ENCODE measurements at regions not wholly inside any gene's neighbourhood (a gene's known extent, or its start where the extent isn't known, plus 50 kb on each side); places are given as distances from the start of the nearest gene placed in this dataset.

DNA sequence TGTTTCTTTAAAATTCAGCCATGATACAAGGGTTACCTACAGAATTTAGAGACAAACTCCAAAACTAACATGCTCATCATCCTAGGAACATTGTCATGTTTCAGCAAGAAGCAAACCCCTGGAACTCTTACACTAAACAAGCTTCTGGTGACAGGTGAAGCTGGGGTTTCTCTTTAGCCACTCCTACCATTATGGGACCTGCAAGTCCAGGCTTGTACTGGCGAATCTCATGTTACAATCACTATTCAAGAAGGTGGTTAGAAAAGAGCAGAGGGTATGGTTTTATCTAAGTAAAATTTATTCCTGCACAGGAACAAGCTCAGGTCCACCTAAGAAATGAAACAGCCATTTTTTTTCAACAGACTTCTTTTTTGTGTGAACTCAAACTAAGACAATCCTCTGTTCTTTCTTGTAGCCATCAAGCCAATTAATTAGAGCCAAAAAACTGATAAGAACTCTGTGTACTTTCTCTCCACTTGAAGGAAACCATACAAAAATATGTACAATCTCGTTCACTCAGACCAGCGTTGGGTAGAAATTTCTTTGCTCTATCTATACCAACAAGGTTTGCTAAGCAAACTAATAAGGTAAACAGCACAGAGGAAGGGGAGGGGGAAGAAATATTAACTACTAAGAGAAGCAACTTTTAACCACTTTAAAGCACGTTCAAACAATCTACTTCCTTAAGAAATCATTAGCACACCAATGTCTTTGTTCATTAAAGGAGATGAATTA is 63.3 kb upstream of the NEDD4L start:
- no peak for TF ChIP-seq ZFX (IDR thresholded peaks at IDR 0.05; ENCODE audit: borderline replicate concordance)
- TF ChIP-seq, protein P1, sequence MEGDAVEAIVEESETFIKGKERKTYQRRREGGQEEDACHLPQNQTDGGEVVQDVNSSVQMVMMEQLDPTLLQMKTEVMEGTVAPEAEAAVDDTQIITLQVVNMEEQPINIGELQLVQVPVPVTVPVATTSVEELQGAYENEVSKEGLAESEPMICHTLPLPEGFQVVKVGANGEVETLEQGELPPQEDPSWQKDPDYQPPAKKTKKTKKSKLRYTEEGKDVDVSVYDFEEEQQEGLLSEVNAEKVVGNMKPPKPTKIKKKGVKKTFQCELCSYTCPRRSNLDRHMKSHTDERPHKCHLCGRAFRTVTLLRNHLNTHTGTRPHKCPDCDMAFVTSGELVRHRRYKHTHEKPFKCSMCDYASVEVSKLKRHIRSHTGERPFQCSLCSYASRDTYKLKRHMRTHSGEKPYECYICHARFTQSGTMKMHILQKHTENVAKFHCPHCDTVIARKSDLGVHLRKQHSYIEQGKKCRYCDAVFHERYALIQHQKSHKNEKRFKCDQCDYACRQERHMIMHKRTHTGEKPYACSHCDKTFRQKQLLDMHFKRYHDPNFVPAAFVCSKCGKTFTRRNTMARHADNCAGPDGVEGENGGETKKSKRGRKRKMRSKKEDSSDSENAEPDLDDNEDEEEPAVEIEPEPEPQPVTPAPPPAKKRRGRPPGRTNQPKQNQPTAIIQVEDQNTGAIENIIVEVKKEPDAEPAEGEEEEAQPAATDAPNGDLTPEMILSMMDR (IDR thresholded peaks at IDR 0.05): no peak
- H3K27ac ChIP-seq: peak overlapping the region; percentile 55

DNA sequence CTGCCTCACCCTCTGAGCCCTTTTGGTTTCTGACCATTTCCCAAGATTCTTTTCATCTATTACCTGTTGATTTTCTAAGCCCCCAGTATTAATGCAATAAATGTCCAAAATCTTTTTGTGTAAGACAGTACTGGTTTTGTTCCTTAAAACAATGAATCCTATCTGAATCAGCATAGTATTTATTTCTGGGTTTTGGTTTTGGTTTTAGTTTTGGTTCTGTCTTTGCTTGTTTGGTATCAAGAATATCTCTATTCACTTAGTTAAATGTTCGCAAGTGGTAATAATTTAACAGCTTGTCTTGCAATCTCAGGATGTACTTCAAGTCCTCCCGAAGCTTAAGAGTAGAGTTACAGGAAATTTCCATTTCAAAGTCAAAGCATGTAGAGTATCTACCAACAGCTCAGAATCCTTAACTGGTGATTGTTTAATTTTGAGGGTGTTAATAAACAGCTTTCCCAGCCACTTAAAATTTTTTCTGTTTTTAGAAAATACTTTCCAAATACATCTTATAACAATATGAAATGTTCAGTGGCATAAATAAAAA is 67.7 kb upstream of the NEDD4L start:
- no peak for TF ChIP-seq ZFX (IDR thresholded peaks at IDR 0.05; ENCODE audit: borderline replicate concordance)
- TF ChIP-seq, protein P1 (IDR thresholded peaks at IDR 0.05): no peak
- H3K27ac ChIP-seq: no peak overlapping the region

DNA sequence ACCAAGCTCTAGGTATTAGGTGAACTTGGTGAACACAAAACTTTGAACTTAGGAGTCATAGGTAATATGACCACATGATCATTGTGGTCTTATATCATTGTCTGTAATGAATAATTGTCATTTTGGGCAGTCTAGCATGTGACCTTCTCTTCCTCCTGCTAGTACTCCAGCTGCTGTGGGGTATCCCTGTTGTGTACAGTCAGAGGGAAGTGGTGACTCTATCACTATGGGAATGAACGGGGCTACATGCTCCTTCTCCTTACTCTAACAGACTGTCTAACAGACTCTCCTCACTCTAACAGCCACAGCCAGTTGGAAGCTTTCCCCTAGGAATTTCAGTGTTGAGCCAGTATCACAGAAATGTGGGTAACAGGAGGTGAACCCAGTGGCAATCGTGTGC is 68.2 kb upstream of the NEDD4L start:
- H3K27ac ChIP-seq: no peak overlapping the region
- TF ChIP-seq, protein P1 (IDR thresholded peaks at IDR 0.05): no peak
- TF ChIP-seq ZFX (IDR thresholded peaks at IDR 0.05; ENCODE audit: borderline replicate concordance): no peak

DNA sequence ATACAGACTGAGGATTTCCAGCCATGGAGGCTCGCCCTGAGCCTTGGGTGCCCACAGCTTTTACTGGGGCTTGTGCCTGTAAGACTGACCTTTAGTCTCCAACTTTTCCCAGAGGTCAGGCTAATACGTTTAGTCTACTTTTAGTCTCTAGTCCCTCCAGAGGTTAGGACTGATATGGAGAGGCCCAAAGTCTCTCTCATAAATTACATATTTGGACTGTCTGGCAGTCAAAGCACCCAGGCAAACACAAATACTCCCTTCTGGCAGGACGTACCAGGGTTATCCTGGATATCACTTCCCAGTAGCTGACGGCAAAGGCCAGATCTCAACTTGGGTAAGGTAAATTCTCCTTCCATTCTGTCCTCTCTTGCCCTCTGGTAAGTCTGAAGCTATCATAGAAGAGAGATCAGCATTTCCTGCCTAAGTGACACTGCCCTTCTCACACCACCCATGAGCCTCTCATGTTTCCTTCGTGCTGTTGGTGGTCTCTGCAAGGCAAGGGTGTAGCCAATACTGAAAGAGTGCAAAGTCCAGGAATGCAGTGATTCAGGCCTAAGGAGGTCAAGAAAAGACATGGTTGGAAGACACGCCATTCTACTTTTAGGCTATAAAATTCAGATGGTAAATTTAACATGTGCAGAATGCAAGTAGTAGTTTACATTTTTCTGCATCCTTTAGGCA is 69.3 kb upstream of the NEDD4L start:
- TF ChIP-seq, protein P1 (IDR thresholded peaks at IDR 0.05): no peak
- no peak for TF ChIP-seq ZFX (IDR thresholded peaks at IDR 0.05; ENCODE audit: borderline replicate concordance)
- H3K27ac ChIP-seq: no peak overlapping the region

DNA sequence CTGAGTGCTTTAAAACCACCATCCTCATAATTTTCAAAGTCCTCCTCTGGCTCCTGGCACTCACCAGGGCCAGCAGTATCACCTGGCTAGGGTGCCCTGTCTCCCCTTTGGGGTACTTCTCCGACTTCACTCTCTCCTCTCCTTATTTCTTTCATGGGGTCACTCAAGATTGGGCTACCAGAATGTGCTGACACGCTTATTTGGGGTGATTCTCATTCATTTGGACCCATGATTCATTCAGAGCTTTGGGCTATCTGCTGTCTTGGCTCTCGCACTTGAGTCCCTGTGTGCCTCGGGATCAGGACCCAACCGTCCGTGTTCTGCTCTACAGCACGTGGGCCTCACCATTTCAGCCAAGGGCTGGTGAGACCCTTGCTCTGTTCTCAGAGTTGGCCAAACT is 70.1 kb upstream of the NEDD4L start:
- no peak overlapping the region for H3K27ac ChIP-seq
- no peak for TF ChIP-seq ZFX (IDR thresholded peaks at IDR 0.05; ENCODE audit: borderline replicate concordance)
- TF ChIP-seq, protein P1 (IDR thresholded peaks at IDR 0.05): no peak

DNA sequence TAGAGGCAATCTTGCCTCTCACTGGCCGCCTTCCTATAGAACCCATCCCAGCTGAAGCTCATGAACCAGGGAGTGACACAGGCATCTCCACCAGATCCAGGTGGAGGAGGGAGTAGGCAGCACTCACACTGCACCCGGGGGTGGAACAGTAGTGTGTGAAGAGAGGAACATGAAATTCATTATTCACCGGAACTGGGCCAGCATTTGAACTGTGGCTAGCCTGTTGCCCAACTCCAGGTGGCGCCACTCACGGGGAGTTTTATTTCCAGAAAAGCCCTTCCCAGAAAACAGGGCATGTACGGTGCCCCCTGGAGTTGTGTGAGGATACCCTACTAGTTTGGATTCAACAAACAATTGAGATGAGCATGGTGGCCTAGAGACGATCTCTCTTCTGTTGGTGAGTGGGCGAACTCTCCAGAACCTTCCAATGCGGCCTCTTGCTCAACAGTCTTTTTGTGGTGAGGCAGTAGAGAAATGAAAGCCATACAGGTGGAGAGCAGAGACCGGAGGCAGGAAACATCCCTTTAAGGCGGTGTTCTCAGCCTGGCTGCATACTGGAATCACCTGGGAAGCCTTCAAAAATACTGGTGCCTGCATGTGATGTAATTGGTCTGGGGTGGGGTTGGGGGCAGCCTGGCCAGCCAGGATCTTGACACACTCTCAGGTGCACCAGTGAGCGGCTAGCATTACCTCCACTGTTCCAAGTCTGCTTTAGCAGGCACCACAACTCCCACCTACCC is 73.5 kb upstream of the NEDD4L start:
- TF ChIP-seq, protein P1 (IDR thresholded peaks at IDR 0.05): peak; percentile 60
- TF ChIP-seq ZFX (IDR thresholded peaks at IDR 0.05; ENCODE audit: borderline replicate concordance): no peak
- no peak overlapping the region for H3K27ac ChIP-seq

Measured in 22Rv1 (cell line).